ENCODE measurements at regions not wholly inside any gene's neighbourhood (a gene's known extent, or its start where the extent isn't known, plus 50 kb on each side); places are given as distances from the start of the nearest gene placed in this dataset.

DNA sequence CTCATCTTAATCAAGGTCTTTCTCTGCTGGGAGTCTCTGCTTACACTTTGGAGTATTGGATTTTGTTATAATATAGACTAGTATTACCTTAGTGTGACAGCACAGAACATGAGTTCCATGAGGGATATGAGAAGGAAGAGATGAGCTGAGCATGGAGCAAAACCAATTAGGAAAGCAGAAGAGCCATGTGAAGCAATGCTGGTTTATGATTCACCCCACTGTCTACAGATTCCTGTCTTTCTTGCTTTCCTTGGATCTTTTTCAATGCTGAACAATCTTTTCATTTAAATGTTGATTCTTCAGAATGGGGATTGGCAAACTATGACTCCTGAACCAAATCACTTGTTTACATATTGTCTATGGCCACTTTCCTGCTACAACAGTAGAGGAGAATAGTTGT lies 70.4 kb upstream of the KITLG start:
- no peak for TF ChIP-seq CTCF (conservative IDR thresholded peaks at IDR 0.05; ENCODE audit: low read depth, low read length)
- no peak for TF ChIP-seq EZH2phosphoT487 (IDR thresholded peaks at IDR 0.05; ENCODE audit: borderline replicate concordance, low read length)
- no peak for TF ChIP-seq EZH2 (IDR thresholded peaks at IDR 0.05; ENCODE audit: low read length, unreplicated experiment)
